ENCODE measurements at regions not wholly inside any gene's neighbourhood (a gene's known extent, or its start where the extent isn't known, plus 50 kb on each side); places are given as distances from the start of the nearest gene placed in this dataset.

DNA sequence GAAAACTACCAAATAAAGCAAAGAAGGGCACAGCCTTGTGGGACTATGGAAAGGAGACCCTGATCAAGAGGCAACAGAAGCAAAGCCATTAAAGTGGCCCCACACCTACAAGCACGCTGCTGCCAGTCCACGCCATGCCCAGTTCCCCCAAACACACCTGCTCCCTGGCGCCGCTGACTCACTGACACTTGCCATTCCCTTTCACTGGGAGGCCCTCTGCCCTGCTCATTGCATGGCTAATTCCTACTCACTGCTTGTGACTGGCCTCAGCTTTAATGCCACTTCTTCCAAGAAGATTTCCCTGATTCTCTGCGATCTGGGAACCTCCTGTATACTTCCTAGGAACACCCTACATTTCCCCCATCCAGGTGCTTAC lies 71.2 kb upstream of the TAF1L start:
- TF ChIP-seq, protein P1, sequence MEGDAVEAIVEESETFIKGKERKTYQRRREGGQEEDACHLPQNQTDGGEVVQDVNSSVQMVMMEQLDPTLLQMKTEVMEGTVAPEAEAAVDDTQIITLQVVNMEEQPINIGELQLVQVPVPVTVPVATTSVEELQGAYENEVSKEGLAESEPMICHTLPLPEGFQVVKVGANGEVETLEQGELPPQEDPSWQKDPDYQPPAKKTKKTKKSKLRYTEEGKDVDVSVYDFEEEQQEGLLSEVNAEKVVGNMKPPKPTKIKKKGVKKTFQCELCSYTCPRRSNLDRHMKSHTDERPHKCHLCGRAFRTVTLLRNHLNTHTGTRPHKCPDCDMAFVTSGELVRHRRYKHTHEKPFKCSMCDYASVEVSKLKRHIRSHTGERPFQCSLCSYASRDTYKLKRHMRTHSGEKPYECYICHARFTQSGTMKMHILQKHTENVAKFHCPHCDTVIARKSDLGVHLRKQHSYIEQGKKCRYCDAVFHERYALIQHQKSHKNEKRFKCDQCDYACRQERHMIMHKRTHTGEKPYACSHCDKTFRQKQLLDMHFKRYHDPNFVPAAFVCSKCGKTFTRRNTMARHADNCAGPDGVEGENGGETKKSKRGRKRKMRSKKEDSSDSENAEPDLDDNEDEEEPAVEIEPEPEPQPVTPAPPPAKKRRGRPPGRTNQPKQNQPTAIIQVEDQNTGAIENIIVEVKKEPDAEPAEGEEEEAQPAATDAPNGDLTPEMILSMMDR (conservative IDR thresholded peaks at IDR 0.05; ENCODE audit: low read depth, low read length), result no peak
- TF ChIP-seq EZH2 (IDR thresholded peaks at IDR 0.05; ENCODE audit: borderline replicate concordance, low read depth, low read length, poor library complexity, severe bottlenecking), result no peak
